ENCODE measurements at regions not wholly inside any gene's neighbourhood (a gene's known extent, or its start where the extent isn't known, plus 50 kb on each side); places are given as distances from the start of the nearest gene placed in this dataset.

GRCh38 chr3:6255229-6255628 lies 605.7 kb upstream of the GRM7 start:
- no peak for DNase-seq (ENCODE audit: low read depth, low spot score)
- no peaks in the 10 kb centered on the region for H3K4me1 ChIP-seq (ENCODE audit: control insufficient read depth, extremely low read depth, insufficient read depth, low read length)
- POLR2A ChIA-PET: no interaction called here
- peaks cover 1% of the 10 kb centered on the region for H3K9me3 ChIP-seq (replicated peaks; ENCODE audit: control insufficient read depth, insufficient read depth, low read length)
- intact Hi-C loops (cut with micrococcal nuclease): no loop called here
- CTCF ChIA-PET: no interaction called here
- BruUV-seq (replicated peaks): no TSS peak
- H3K9ac ChIP-seq (replicated peaks; ENCODE audit: extremely low read depth, insufficient read depth, low read length): no peak overlapping the region
- H3K4me3 ChIP-seq (replicated peaks in 1 of 3; ENCODE audit: insufficient read depth in 1 of 3, low read depth in 1 of 3, low read length in 3 of 3): no peak overlapping the region
- H3K9me1 ChIP-seq (replicated peaks; ENCODE audit: control insufficient read depth, extremely low read depth, insufficient read depth, low read length): no peaks in the 10 kb centered on the region
- TF ChIP-seq GATA2 (IDR thresholded peaks at IDR 0.05; ENCODE audit: insufficient read depth, insufficient read length, low read depth, low read length): no peak
- TF ChIP-seq FOS (IDR thresholded peaks at IDR 0.05; ENCODE audit: borderline replicate concordance, insufficient read depth, low read length): no peak
- no peak for TF ChIP-seq JUN (IDR thresholded peaks at IDR 0.05; ENCODE audit: borderline replicate concordance, insufficient read depth, insufficient read length, low read depth)
- TF ChIP-seq CTCF (IDR thresholded peaks at IDR 0.05; ENCODE audit: extremely low read depth in 1 of 2, insufficient read depth in 1 of 2, low read depth in 1 of 2, low read length in 2 of 2): no peak
- TF ChIP-seq EZH2 (IDR thresholded peaks at IDR 0.05; ENCODE audit: borderline replicate concordance, low read depth, low read length, severe bottlenecking): no peak
- TF ChIP-seq POLR2AphosphoS5 (IDR thresholded peaks at IDR 0.05; ENCODE audit: insufficient read depth, low read depth, low read length): no peak
- dilution Hi-C loops (cut with MboI; ENCODE audit: extremely low pct_ligation_motif_present, low sequenced_read_pairs): no loop called here
- H3K27me3 ChIP-seq (ENCODE audit: control insufficient read depth in 2 of 2, insufficient read depth in 2 of 2, low read length in 2 of 2): no peaks in the 10 kb centered on the region
- no peaks in the 10 kb centered on the region for H4K20me1 ChIP-seq (replicated peaks; ENCODE audit: control insufficient read depth, extremely low read depth, insufficient read depth, low read length)
- no peaks in the 10 kb centered on the region for H3K79me2 ChIP-seq (ENCODE audit: control insufficient read depth, insufficient read depth, low read length)
- no peak for FAIRE-seq
- H3K4me2 ChIP-seq (ENCODE audit: insufficient read depth, low read length): no peak overlapping the region
- H3K27ac ChIP-seq (ENCODE audit: insufficient read depth, low read depth, low read length): no peak overlapping the region
- H3K36me3 ChIP-seq (ENCODE audit: control insufficient read depth in 2 of 2, extremely low read depth in 1 of 2, insufficient read depth in 2 of 2, low read length in 2 of 2): no peaks in the 10 kb centered on the region
- H2AFZ ChIP-seq (ENCODE audit: low read depth, low read length): no peak overlapping the region

Measured in endothelial cell of umbilical vein (primary cell).